ENCODE measurements at regions not wholly inside any gene's neighbourhood (a gene's known extent, or its start where the extent isn't known, plus 50 kb on each side); places are given as distances from the start of the nearest gene placed in this dataset.

DNA sequence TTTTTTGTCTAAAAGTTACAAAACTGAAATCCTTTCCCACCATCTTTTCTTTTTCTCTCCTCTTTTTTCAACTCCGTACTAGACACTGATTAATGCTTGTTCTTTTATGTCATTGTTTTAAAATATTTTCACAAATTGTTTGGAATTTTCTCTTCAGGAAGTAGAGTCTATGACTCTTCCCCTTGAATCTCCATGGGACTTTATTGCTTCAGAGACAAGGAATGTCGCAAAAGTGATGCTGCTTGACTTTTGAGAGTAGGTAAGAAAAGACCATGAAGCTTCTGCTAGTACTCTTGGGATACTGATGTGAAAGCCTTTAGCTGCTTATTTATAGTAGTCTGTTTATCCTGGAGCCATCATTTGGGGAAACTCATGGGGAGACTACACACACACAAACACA, 260.1 kb upstream of the SLC10A2 start:
- no peaks in the 10 kb centered on the region for H3K36me3 ChIP-seq (ENCODE audit: control insufficient read depth in 5 of 5, insufficient read depth in 5 of 5, low read length in 5 of 5)
- no peaks in the 10 kb centered on the region for H3K4me1 ChIP-seq (ENCODE audit: control insufficient read depth in 5 of 5, insufficient read depth in 5 of 5, low read length in 5 of 5)
- H3K4me3 ChIP-seq (ENCODE audit: low read depth in 1 of 5, low read length in 5 of 5), result no peak overlapping the region
- peaks cover 0 to 5% (median 0%) of the 10 kb centered on the region in 5 donors for H3K9me3 ChIP-seq (ENCODE audit: control insufficient read depth in 5 of 5, low read length in 5 of 5)
- no peak overlapping the region for H3K27ac ChIP-seq (ENCODE audit: low read depth, low read length)
- no peak overlapping the region for H3K9ac ChIP-seq (ENCODE audit: low read length in 5 of 5)
- H3K27me3 ChIP-seq (ENCODE audit: control insufficient read depth in 5 of 5, insufficient read depth in 4 of 5, low read length in 5 of 5), result no peaks in the 10 kb centered on the region

DNA sequence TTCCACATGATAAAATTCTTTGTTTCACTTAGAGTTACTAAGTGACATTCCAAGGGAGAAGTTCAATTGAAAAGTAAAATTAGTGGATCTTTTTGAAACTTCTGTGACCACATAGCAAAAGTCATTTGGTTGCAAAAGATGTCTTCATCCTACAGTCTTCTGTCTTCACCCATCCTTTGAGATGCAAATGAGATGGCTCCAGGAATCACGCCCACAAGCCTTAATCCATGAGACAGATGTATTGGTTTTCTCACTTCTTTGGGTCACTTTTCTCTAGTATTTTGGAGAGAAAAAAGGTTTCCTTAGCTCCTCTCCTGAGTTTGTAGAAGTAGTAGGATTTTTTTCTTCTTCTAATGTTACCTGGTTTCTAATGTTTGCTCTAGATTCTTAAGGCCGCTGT, 259.5 kb upstream of the SLC10A2 start:
- Histone ChIP-seq H3K9ac (ENCODE audit: low read length in 5 of 5) (no peak overlapping the region), H3K4me3 (ENCODE audit: low read depth in 1 of 5, low read length in 5 of 5) (no peak overlapping the region), H3K27me3 (ENCODE audit: control insufficient read depth in 5 of 5, insufficient read depth in 4 of 5, low read length in 5 of 5) (no peaks in the 10 kb centered on the region), H3K9me3 (ENCODE audit: control insufficient read depth in 5 of 5, low read length in 5 of 5) (peaks cover 0 to 5% (median 0%) of the 10 kb centered on the region in 5 donors), H3K36me3 (ENCODE audit: control insufficient read depth in 5 of 5, insufficient read depth in 5 of 5, low read length in 5 of 5) (no peaks in the 10 kb centered on the region), H3K27ac (ENCODE audit: low read depth, low read length) (no peak overlapping the region), H3K4me1 (ENCODE audit: control insufficient read depth in 5 of 5, insufficient read depth in 5 of 5, low read length in 5 of 5) (no peaks in the 10 kb centered on the region)

DNA sequence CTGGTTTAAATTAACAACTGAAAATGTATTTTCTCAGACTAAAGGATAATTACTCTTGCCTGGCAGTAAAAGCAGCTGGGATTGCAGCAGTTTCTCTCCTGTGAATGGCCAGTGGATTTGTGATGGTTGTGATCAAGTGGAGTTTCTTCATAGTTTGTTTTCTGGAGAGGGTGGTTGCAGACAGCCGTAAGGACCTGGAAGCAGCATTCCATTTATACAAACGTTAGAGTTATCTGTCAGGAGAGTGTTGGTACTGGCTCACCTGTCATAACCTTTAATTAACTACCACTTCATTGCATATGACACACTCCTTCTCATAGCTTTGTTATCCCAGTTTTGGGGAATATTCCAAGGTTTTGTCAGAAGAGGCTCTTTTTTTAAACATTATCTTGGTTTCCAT, 258.4 kb upstream of the SLC10A2 start:
- no peak overlapping the region for H3K9ac ChIP-seq (ENCODE audit: low read length in 5 of 5)
- H3K27ac ChIP-seq (ENCODE audit: low read depth, low read length), result no peak overlapping the region
- no peaks in the 10 kb centered on the region for H3K4me1 ChIP-seq (ENCODE audit: control insufficient read depth in 5 of 5, insufficient read depth in 5 of 5, low read length in 5 of 5)
- no peaks in the 10 kb centered on the region for H3K36me3 ChIP-seq (ENCODE audit: control insufficient read depth in 5 of 5, insufficient read depth in 5 of 5, low read length in 5 of 5)
- H3K4me3 ChIP-seq (ENCODE audit: low read depth in 1 of 5, low read length in 5 of 5), result no peak overlapping the region
- no peaks in the 10 kb centered on the region for H3K27me3 ChIP-seq (ENCODE audit: control insufficient read depth in 5 of 5, insufficient read depth in 4 of 5, low read length in 5 of 5)
- H3K9me3 ChIP-seq (ENCODE audit: control insufficient read depth in 5 of 5, low read length in 5 of 5), result peaks cover 0 to 5% (median 0%) of the 10 kb centered on the region in 5 donors

DNA sequence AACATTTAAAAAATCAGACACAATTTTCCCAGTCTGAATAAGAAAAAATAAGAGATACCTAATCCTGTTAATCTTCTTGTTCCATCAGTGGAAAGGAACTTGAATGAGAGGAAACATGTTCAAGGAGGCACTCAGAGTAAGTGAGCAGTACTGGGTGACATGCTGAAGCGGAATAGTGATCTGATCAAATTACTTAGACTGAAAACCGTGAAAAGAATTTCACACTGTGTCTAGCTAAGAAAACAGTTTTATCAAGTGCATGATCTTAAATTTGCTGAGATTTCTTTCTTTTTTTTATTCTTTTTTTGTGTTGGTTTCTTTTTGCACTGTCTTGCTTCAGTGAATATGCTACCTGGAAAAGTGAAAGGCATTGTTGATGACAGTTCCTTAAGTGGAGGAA, 249.5 kb upstream of the SLC10A2 start:
- Histone ChIP-seq H3K4me1 (ENCODE audit: control insufficient read depth in 5 of 5, insufficient read depth in 5 of 5, low read length in 5 of 5) (no peaks in the 10 kb centered on the region), H3K27ac (ENCODE audit: low read depth, low read length) (no peak overlapping the region), H3K36me3 (ENCODE audit: control insufficient read depth in 5 of 5, insufficient read depth in 5 of 5, low read length in 5 of 5) (no peaks in the 10 kb centered on the region), H3K4me3 (ENCODE audit: low read depth in 1 of 5, low read length in 5 of 5) (no peak overlapping the region), H3K27me3 (ENCODE audit: control insufficient read depth in 5 of 5, insufficient read depth in 4 of 5, low read length in 5 of 5) (no peaks in the 10 kb centered on the region), H3K9me3 (ENCODE audit: control insufficient read depth in 5 of 5, low read length in 5 of 5) (peaks cover 0 to 2% (median 0%) of the 10 kb centered on the region in 5 donors), H3K9ac (ENCODE audit: low read length in 5 of 5) (no peak overlapping the region)

DNA sequence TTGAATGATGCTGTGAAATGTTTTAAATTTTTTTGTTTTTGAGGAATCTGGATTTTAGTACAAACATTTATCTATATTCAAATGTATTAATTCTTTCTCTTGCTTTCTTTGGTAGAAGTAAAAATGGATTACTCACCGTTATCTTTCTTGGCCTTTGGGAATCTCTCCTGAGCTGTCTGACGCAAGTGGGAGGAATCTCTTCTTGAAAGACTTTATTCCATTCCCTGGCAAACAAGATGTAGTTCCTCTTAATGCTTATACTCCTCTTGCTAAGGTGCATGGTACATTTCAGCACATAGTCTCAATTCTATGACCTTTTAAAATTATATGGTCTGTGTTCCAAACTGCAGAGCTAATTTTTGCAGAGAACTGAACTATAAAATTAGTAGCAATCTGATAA, 246.2 kb upstream of the SLC10A2 start:
- Histone ChIP-seq H3K36me3 (ENCODE audit: control insufficient read depth in 5 of 5, insufficient read depth in 5 of 5, low read length in 5 of 5) (no peaks in the 10 kb centered on the region), H3K9me3 (ENCODE audit: control insufficient read depth in 5 of 5, low read length in 5 of 5) (peaks cover 0 to 2% (median 0%) of the 10 kb centered on the region in 5 donors), H3K4me1 (ENCODE audit: control insufficient read depth in 5 of 5, insufficient read depth in 5 of 5, low read length in 5 of 5) (no peaks in the 10 kb centered on the region), H3K27me3 (ENCODE audit: control insufficient read depth in 5 of 5, insufficient read depth in 4 of 5, low read length in 5 of 5) (no peaks in the 10 kb centered on the region), H3K4me3 (ENCODE audit: low read depth in 1 of 5, low read length in 5 of 5) (no peak overlapping the region), H3K9ac (ENCODE audit: low read length in 5 of 5) (no peak overlapping the region), H3K27ac (ENCODE audit: low read depth, low read length) (no peak overlapping the region)

DNA sequence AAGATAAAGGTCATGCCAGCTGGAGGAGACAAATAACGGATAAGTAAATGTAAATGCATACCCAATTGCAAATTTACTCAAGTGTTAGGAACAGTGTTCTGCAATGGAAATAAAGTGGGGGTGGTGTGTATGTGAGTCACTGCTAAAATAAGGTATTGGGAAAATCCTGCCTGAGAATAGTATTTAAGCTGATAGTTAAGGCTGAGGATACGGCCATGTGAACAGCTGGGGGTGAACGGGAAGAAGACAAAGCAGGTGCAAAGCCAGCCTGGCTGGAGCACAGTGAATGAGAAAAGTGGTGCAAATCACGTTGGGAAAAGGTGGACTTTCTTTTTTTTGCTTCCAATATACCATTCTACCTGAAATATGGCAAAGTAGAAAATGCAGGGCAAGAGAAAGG, 242.4 kb upstream of the SLC10A2 start:
- Histone ChIP-seq H3K27ac (ENCODE audit: low read depth, low read length) (no peak overlapping the region), H3K9ac (ENCODE audit: low read length in 5 of 5) (no peak overlapping the region), H3K9me3 (ENCODE audit: control insufficient read depth in 5 of 5, low read length in 5 of 5) (peaks cover 0 to 2% (median 0%) of the 10 kb centered on the region in 5 donors), H3K27me3 (ENCODE audit: control insufficient read depth in 5 of 5, insufficient read depth in 4 of 5, low read length in 5 of 5) (no peaks in the 10 kb centered on the region), H3K4me1 (ENCODE audit: control insufficient read depth in 5 of 5, insufficient read depth in 5 of 5, low read length in 5 of 5) (no peaks in the 10 kb centered on the region), H3K4me3 (ENCODE audit: low read depth in 1 of 5, low read length in 5 of 5) (no peak overlapping the region), H3K36me3 (ENCODE audit: control insufficient read depth in 5 of 5, insufficient read depth in 5 of 5, low read length in 5 of 5) (no peaks in the 10 kb centered on the region)

DNA sequence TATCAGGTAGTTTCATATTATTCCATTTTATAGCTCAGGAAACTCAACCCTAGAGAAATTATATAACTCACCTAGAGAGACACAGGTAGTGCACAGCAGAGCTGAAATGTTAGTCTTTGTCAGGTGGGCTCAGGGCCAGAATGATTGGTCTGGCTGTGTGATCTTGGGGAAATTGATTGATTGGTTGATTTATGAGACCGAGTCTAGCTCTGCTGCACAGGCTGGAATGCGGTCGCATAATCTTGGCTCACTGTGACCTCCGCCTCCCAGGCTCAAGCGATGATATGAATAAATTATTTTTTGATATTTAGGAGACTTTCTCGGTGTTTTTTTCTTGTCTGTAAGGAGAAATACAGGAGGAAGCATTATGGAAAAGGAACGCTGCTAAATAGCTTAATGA, 239.9 kb upstream of the SLC10A2 start:
- H3K27ac ChIP-seq (ENCODE audit: low read depth, low read length), result no peak overlapping the region

DNA sequence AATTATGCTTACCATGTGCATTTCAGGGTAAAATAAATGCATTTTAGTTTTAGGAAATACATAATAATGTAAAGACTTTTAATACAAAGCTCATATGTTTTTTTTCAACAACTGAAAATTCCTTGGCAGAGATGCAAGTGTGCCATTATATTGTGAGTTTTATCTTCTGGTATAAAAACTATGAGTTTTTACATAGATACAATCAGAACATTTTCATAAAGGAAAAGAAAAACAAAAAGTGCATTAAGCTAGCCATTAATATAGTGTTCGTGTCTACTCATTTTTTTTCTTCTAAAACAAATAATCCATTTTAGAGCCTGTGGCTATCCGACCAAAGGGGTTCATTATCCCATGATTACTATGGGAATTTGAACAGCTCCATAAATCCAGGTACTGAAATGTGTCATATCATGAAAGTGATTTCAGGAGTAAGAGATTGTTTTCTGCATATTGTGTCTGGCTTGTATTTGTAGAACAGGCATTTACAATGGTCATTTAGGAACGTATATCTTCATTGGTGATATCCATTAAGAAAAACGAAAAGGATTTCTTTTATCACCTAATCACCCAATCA, 236.9 kb upstream of the SLC10A2 start:
- Histone ChIP-seq H3K27ac (ENCODE audit: low read depth, low read length) (no peak overlapping the region), H3K4me1 (ENCODE audit: control insufficient read depth in 5 of 5, insufficient read depth in 5 of 5, low read length in 5 of 5) (no peaks in the 10 kb centered on the region), H3K9ac (ENCODE audit: low read length in 5 of 5) (no peak overlapping the region), H3K36me3 (ENCODE audit: control insufficient read depth in 5 of 5, insufficient read depth in 5 of 5, low read length in 5 of 5) (no peaks in the 10 kb centered on the region), H3K4me3 (ENCODE audit: low read depth in 1 of 5, low read length in 5 of 5) (no peak overlapping the region), H3K27me3 (ENCODE audit: control insufficient read depth in 5 of 5, insufficient read depth in 4 of 5, low read length in 5 of 5) (no peaks in the 10 kb centered on the region), H3K9me3 (ENCODE audit: control insufficient read depth in 5 of 5, low read length in 5 of 5) (no peaks in the 10 kb centered on the region)

More for the DNA sequence above, 239.9 kb upstream of the SLC10A2 start:
- no peak overlapping the region for H3K4me3 ChIP-seq (ENCODE audit: low read depth in 1 of 5, low read length in 5 of 5)
- no peak overlapping the region for H3K9ac ChIP-seq (ENCODE audit: low read length in 5 of 5)
- no peaks in the 10 kb centered on the region for H3K27me3 ChIP-seq (ENCODE audit: control insufficient read depth in 5 of 5, insufficient read depth in 4 of 5, low read length in 5 of 5)
- H3K9me3 ChIP-seq (ENCODE audit: control insufficient read depth in 5 of 5, low read length in 5 of 5), result no peaks in the 10 kb centered on the region
- no peaks in the 10 kb centered on the region for H3K36me3 ChIP-seq (ENCODE audit: control insufficient read depth in 5 of 5, insufficient read depth in 5 of 5, low read length in 5 of 5)
- H3K4me1 ChIP-seq (ENCODE audit: control insufficient read depth in 5 of 5, insufficient read depth in 5 of 5, low read length in 5 of 5), result no peaks in the 10 kb centered on the region

DNA sequence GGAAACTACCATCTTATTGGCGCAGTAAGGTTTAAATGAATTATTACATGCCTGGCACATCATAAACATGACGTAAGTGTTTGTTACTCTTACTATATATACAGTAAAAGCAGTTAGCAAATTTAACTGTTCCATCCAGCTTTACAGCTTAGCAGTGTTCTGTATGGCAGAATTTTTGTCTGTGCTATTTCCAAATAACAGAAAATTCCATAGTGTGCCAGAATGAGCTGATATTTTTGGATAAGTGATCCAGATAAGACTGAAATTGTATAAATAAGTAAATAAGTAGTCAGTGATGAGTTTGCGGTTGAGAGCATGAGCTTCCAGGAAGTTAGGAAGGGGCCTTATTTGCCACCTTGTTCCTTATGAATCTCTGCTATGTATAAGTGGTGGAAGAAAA, 236.5 kb upstream of the SLC10A2 start:
- no peak overlapping the region for H3K9ac ChIP-seq (ENCODE audit: low read length in 5 of 5)
- H3K36me3 ChIP-seq (ENCODE audit: control insufficient read depth in 5 of 5, insufficient read depth in 5 of 5, low read length in 5 of 5), result no peaks in the 10 kb centered on the region
- no peaks in the 10 kb centered on the region for H3K27me3 ChIP-seq (ENCODE audit: control insufficient read depth in 5 of 5, insufficient read depth in 4 of 5, low read length in 5 of 5)
- no peaks in the 10 kb centered on the region for H3K4me1 ChIP-seq (ENCODE audit: control insufficient read depth in 5 of 5, insufficient read depth in 5 of 5, low read length in 5 of 5)
- H3K9me3 ChIP-seq (ENCODE audit: control insufficient read depth in 5 of 5, low read length in 5 of 5), result peaks cover 0 to 3% (median 0%) of the 10 kb centered on the region in 5 donors
- H3K27ac ChIP-seq (ENCODE audit: low read depth, low read length), result no peak overlapping the region
- H3K4me3 ChIP-seq (ENCODE audit: low read depth in 1 of 5, low read length in 5 of 5), result no peak overlapping the region

DNA sequence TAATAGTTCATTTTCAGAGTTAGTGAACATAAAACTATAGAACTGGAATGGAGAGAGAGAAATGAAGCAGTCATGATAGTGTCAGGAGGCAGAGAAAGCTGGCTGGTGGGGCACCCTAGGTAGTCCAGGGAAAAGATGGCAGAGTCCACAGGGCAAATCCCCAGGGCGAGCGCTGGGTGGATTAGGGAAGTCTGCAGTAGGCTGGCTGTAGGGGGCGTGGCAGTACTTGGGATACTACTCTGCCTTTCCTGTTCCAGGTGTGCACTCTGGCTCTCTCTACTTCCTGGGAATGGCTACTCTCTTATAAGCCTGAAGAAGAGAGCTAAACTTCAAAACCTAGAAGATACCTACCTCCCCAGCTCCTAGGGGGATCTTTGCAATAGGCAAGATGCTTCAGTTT, 232.9 kb upstream of the SLC10A2 start:
- no peak overlapping the region for H3K4me3 ChIP-seq (ENCODE audit: low read depth in 1 of 5, low read length in 5 of 5)
- H3K27me3 ChIP-seq (ENCODE audit: control insufficient read depth in 5 of 5, insufficient read depth in 4 of 5, low read length in 5 of 5), result no peaks in the 10 kb centered on the region
- no peaks in the 10 kb centered on the region for H3K36me3 ChIP-seq (ENCODE audit: control insufficient read depth in 5 of 5, insufficient read depth in 5 of 5, low read length in 5 of 5)
- H3K9ac ChIP-seq (ENCODE audit: low read length in 5 of 5), result no peak overlapping the region
- no peak overlapping the region for H3K27ac ChIP-seq (ENCODE audit: low read depth, low read length)
- H3K4me1 ChIP-seq (ENCODE audit: control insufficient read depth in 5 of 5, insufficient read depth in 5 of 5, low read length in 5 of 5), result no peaks in the 10 kb centered on the region
- peaks cover 0 to 14% (median 8%) of the 10 kb centered on the region in 5 donors for H3K9me3 ChIP-seq (ENCODE audit: control insufficient read depth in 5 of 5, low read length in 5 of 5)

DNA sequence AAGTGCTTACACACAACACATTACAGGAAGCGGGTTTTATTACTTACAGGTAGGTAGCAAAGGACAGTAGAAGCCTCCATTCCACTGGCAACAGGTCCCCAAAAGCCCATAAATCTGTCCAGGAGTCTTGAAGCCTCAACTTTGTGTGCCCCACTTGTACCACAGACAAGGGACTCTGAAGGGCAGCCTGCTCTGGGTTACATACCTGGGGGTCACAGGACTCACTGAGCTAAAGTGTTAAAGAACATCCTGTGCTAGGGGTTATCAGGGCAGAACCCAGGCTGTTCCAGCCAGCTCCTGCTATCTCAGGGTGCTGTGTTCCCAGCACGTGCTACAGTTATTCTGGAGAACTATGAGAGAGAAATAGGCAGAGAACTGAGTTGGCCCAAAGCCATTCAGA, 230.9 kb upstream of the SLC10A2 start:
- peak overlapping the region in 1 of 5 donors; percentile 9 for H3K4me3 ChIP-seq (ENCODE audit: low read depth in 1 of 5, low read length in 5 of 5)
- H3K9ac ChIP-seq (ENCODE audit: low read length in 5 of 5), result no peak overlapping the region
- H3K36me3 ChIP-seq (ENCODE audit: control insufficient read depth in 5 of 5, insufficient read depth in 5 of 5, low read length in 5 of 5), result no peaks in the 10 kb centered on the region
- no peaks in the 10 kb centered on the region for H3K4me1 ChIP-seq (ENCODE audit: control insufficient read depth in 5 of 5, insufficient read depth in 5 of 5, low read length in 5 of 5)
- peaks cover 0 to 14% (median 8%) of the 10 kb centered on the region in 5 donors for H3K9me3 ChIP-seq (ENCODE audit: control insufficient read depth in 5 of 5, low read length in 5 of 5)
- no peak overlapping the region for H3K27ac ChIP-seq (ENCODE audit: low read depth, low read length)
- H3K27me3 ChIP-seq (ENCODE audit: control insufficient read depth in 5 of 5, insufficient read depth in 4 of 5, low read length in 5 of 5), result no peaks in the 10 kb centered on the region

Measured in subcutaneous abdominal adipose tissue (tissue), 5 donors.